ENCODE measurements at regions not wholly inside any gene's neighbourhood (a gene's known extent, or its start where the extent isn't known, plus 50 kb on each side); places are given as distances from the start of the nearest gene placed in this dataset.

DNA sequence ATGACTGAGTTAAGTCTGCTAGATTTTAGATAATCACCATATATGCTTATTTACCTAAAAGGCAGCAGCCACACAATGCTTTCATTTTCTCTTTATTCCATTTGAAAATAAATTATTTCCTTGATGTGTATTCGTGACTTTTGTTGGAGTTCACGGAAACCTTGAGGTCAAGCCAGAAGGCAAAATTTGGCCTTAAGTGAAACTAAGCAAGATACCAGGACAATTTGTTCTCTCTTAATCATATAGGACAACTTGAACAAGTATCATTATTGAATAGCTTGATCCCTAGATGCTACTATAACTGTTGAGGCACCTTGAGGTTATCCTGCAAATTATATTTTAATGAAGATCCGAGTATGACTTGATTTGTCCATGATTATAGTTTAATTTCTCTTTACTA lies 429.2 kb upstream of the DACH1 start:
- in situ Hi-C loops (cut with HindIII; ENCODE audit: extremely low pct_ligation_motif_present, low pct_unique_long_range_greater_than_20kb) (no loop called here), intact Hi-C loops (cut with micrococcal nuclease; ENCODE audit: unreplicated experiment) (no loop called here)
- H4K20me1 ChIP-seq (ENCODE audit: insufficient read depth, low read length): no peaks in the 10 kb centered on the region
- no peak for FAIRE-seq
- H3K4me1 ChIP-seq (ENCODE audit: insufficient read depth, low read length): no peaks in the 10 kb centered on the region
- H3K9ac ChIP-seq (ENCODE audit: insufficient read depth, low read depth, low read length): no peak overlapping the region
- no peaks in the 10 kb centered on the region for H3K79me2 ChIP-seq (ENCODE audit: insufficient read depth, low read length)
- H2AFZ ChIP-seq (ENCODE audit: low read length): no peak overlapping the region
- WGBS (ENCODE audit: low lambda C conversion rate): 37% methylated on average over 3 of the region's 3 CpGs
- no peak for ATAC-seq
- no peaks in the 10 kb centered on the region for H3K27me3 ChIP-seq (ENCODE audit: control insufficient read depth in 1 of 2, insufficient read depth in 2 of 2, low read length in 2 of 2)
- no peak overlapping the region for H3K4me2 ChIP-seq (ENCODE audit: low read depth, low read length)
- CTCF ChIA-PET (ENCODE audit: low intra/inter-chr PET ratio, low total read pairs): no interaction called here
- TF ChIP-seq, protein P1, sequence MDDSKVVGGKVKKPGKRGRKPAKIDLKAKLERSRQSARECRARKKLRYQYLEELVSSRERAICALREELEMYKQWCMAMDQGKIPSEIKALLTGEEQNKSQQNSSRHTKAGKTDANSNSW (CRISPR knock-in tag; IDR thresholded peaks at IDR 0.05; ENCODE audit: borderline replicate concordance): no peak
- TF ChIP-seq, protein P2, sequence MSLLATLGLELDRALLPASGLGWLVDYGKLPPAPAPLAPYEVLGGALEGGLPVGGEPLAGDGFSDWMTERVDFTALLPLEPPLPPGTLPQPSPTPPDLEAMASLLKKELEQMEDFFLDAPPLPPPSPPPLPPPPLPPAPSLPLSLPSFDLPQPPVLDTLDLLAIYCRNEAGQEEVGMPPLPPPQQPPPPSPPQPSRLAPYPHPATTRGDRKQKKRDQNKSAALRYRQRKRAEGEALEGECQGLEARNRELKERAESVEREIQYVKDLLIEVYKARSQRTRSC (CRISPR knock-in tag; IDR thresholded peaks at IDR 0.05; ENCODE audit: low read depth): no peak
- TF ChIP-seq ATAD3A (CRISPR knock-in tag; IDR thresholded peaks at IDR 0.05): no peak
- no peak for TF ChIP-seq ZSCAN20 (CRISPR knock-in tag; IDR thresholded peaks at IDR 0.05; ENCODE audit: borderline replicate concordance)
- TF ChIP-seq PAF1 (CRISPR knock-in tag; IDR thresholded peaks at IDR 0.05): no peak
- TF ChIP-seq, protein P3, sequence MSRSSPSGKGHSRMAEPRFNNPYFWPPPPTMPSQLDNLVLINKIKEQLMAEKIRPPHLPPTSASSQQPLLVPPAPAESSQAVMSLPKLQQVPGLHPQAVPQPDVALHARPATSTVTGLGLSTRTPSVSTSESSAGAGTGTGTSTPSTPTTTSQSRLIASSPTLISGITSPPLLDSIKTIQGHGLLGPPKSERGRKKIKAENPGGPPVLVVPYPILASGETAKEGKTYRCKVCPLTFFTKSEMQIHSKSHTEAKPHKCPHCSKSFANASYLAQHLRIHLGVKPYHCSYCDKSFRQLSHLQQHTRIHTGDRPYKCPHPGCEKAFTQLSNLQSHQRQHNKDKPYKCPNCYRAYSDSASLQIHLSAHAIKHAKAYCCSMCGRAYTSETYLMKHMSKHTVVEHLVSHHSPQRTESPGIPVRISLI (CRISPR knock-in tag; IDR thresholded peaks at IDR 0.05; ENCODE audit: borderline replicate concordance): no peak
- TF ChIP-seq, protein P4, sequence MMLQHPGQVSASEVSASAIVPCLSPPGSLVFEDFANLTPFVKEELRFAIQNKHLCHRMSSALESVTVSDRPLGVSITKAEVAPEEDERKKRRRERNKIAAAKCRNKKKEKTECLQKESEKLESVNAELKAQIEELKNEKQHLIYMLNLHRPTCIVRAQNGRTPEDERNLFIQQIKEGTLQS (CRISPR knock-in tag; IDR thresholded peaks at IDR 0.05): no peak
- H3K4me3 ChIP-seq (replicated peaks in 1 of 3; ENCODE audit: insufficient read depth in 1 of 3, low read depth in 2 of 3, low read length in 3 of 3): no peak overlapping the region
- DNase-seq (ENCODE audit: low spot score): no peak
- no peaks in the 10 kb centered on the region for H3K36me3 ChIP-seq (replicated peaks in 1 of 2; ENCODE audit: control insufficient read depth in 1 of 2, insufficient read depth in 2 of 2, low read length in 2 of 2)
- POLR2A ChIA-PET: no interaction called here
- H3K27ac ChIP-seq (ENCODE audit: extremely low read length, insufficient read depth, low read length): no peak overlapping the region
- H3K9me3 ChIP-seq (ENCODE audit: low read length): no peaks in the 10 kb centered on the region
- BruUV-seq (replicated peaks): no TSS peak
